Right lobe of liver (tissue), 4 donors: ENCODE measurements at regions not wholly inside any gene's neighbourhood (a gene's known extent, or its start where the extent isn't known, plus 50 kb on each side); places are given as distances from the start of the nearest gene placed in this dataset.

Source experiments
- POLR2A ChIP-seq: fragments of 450-650 bp; IDR thresholded peaks from one replicate; pipeline ENCODE4 v1.6.1; 2017; ENCODE audit warnings: antibody characterized with exemption, mild to moderate bottlenecking
- TF ChIP-seq, protein P1 (sequence below), 4 donors: fragments of 200-600 bp in 3 of 4; fragments of 450-650 bp in 1 of 4; IDR thresholded peaks; one replicate each; pipeline versions ENCODE4 v1.5.1 to v1.8.0; 2016 to 2022; ENCODE audit warnings: antibody characterized with exemption in 4 of 4, mild to moderate bottlenecking in 2 of 4
- donor health status: DM: no; HTN: no; CAD: no.
- donor health status: DM: no; HTN: no; CAD: no.
- donor health status: DM: no; HTN: yes; CAD: no.

DNA sequence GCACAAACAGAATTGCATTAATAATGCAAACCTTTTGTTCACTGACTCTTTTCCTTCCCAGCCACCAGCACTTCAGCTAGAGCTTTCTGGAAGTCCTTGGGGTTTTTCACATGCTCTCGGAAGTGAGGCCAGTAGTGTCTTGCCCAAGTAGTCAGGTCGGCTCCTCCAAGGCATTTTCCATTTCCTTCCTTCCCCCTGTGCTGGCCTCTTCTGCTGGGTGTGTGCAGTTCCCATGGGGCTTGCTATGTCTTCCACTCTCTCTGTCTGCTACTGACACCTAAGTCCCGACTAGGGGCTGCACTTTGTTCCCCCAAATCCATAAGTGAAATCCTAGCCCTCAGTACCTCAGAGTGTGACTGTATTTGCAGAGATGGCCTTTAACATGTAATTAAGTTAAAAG is 175.6 kb upstream of the BMPER start:
- TF ChIP-seq, protein P1, sequence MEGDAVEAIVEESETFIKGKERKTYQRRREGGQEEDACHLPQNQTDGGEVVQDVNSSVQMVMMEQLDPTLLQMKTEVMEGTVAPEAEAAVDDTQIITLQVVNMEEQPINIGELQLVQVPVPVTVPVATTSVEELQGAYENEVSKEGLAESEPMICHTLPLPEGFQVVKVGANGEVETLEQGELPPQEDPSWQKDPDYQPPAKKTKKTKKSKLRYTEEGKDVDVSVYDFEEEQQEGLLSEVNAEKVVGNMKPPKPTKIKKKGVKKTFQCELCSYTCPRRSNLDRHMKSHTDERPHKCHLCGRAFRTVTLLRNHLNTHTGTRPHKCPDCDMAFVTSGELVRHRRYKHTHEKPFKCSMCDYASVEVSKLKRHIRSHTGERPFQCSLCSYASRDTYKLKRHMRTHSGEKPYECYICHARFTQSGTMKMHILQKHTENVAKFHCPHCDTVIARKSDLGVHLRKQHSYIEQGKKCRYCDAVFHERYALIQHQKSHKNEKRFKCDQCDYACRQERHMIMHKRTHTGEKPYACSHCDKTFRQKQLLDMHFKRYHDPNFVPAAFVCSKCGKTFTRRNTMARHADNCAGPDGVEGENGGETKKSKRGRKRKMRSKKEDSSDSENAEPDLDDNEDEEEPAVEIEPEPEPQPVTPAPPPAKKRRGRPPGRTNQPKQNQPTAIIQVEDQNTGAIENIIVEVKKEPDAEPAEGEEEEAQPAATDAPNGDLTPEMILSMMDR (IDR thresholded peaks at IDR 0.05) = no peak
- TF ChIP-seq POLR2A = no peak
